Fibroblast of mammary gland (primary cell): ENCODE measurements at regions not wholly inside any gene's neighbourhood (a gene's known extent, or its start where the extent isn't known, plus 50 kb on each side); places are given as distances from the start of the nearest gene placed in this dataset.
"Not testable (repeated sequence)": the region's sequence is repeated elsewhere in the genome, so short reads cannot be mapped to it uniquely, and the experiment has no call there.

Experiments
- DNase-seq: peaks from one replicate; pipeline ENCODE4 v3.0.0-alpha.2; 2010; ENCODE audit warnings: low read depth
- H3K4me3 ChIP-seq: 2 replicates; pipeline ENCODE4 v1.5.1; 2011; ENCODE audit warnings: low read depth, mild to moderate bottlenecking, low read length, moderate library complexity; ENCODE audit not compliant: control insufficient read depth
- TF ChIP-seq, protein P1 (sequence below): conservative IDR thresholded peaks from 2 replicates; pipeline ENCODE4 v1.5.1; 2011; ENCODE audit warnings: low read depth, low read length, inconsistent platforms; ENCODE audit not compliant: control insufficient read depth, insufficient read depth

DNA sequence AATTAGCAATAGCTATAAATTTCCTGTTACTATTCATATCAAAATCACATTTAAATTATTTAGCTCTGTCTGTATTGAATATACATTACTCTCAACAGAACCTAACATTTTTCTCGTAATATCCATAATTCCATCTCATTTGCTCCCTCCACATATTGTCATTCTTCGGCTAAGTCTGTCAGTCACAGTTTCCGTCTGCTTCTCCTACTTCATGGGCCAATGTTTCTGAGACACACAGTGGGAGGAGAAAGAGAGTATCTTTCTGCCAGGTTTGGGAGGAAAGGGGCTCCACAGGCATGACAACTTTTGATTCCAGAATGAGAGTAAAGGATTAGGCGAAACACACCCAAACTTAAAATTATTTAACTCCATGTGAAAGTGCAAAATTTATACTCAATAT is 273.1 kb upstream of the SMIM21 start:
- TF ChIP-seq, protein P1, sequence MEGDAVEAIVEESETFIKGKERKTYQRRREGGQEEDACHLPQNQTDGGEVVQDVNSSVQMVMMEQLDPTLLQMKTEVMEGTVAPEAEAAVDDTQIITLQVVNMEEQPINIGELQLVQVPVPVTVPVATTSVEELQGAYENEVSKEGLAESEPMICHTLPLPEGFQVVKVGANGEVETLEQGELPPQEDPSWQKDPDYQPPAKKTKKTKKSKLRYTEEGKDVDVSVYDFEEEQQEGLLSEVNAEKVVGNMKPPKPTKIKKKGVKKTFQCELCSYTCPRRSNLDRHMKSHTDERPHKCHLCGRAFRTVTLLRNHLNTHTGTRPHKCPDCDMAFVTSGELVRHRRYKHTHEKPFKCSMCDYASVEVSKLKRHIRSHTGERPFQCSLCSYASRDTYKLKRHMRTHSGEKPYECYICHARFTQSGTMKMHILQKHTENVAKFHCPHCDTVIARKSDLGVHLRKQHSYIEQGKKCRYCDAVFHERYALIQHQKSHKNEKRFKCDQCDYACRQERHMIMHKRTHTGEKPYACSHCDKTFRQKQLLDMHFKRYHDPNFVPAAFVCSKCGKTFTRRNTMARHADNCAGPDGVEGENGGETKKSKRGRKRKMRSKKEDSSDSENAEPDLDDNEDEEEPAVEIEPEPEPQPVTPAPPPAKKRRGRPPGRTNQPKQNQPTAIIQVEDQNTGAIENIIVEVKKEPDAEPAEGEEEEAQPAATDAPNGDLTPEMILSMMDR, result no peak
- H3K4me3 ChIP-seq, result no peak overlapping the region
- DNase-seq, result no peak

- DNase-seq, result no peak
- no peak overlapping the region for H3K4me3 ChIP-seq
- TF ChIP-seq, protein P1, result no peak
These were observed 271.4 kb upstream of the SMIM21 start for GRCh38 chr18:75698861-75699260.

DNA sequence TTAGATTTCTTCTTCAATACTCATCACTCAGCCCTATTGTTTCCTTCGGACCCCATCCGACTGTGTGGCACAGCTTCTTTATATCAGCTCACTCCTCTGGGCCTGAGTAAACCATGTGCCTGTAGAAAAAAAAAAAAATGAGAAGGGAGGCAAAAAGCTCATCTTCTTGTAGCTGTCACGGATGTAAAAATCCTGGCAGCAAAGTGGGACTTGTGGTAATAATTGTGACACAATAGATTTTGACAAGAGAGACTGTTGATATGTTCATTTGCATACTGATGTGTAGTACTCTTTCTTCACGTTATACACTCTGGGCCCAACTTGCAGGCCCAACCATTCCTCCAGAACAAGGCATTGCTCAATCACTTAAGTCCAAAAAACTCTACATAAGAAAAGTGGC is 270.0 kb upstream of the SMIM21 start:
- TF ChIP-seq, protein P1, result no peak
- no peak overlapping the region for H3K4me3 ChIP-seq
- no peak for DNase-seq

DNA sequence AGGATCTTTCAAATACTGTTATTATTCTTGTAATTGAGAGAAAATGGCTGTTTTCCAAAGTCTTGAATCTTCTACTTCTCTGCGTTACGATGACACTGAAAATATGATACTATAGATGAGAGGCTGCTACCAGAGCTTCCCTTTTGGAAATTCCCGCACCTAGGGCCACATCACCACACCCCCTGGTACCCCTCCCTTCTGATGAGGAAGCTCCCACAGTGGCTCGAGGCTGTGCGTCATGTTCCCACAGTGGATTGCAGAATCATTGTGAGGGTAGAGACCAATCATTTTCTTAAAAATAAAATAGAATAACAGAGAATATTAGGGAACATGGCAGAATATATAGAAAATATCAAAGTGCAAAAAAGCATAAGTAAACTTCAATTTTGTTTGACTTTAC is 268.9 kb upstream of the SMIM21 start:
- TF ChIP-seq, protein P1, result no peak
- no peak overlapping the region for H3K4me3 ChIP-seq
- no peak for DNase-seq

DNA sequence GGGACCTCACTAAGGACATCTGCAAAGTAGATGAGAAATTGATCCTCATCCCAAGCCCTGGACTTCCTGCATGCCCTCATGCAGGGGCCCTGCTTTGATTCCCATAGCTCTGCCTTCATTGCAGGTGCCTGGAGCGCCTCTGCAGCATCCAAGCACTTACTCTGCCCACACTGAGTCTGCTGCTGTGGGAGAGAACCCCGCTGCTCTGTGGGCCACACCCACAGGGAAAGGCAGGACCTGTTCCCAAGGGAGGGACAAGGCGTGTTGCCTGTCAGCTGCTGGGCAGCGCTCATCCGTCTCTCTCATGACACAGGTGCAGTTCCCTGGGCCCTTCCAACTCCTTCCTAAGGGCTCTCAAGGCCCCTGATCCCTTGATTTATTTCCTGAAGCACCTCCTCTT is 266.8 kb upstream of the SMIM21 start:
- no peak for DNase-seq
- TF ChIP-seq, protein P1, result no peak
- no peak overlapping the region for H3K4me3 ChIP-seq

DNA sequence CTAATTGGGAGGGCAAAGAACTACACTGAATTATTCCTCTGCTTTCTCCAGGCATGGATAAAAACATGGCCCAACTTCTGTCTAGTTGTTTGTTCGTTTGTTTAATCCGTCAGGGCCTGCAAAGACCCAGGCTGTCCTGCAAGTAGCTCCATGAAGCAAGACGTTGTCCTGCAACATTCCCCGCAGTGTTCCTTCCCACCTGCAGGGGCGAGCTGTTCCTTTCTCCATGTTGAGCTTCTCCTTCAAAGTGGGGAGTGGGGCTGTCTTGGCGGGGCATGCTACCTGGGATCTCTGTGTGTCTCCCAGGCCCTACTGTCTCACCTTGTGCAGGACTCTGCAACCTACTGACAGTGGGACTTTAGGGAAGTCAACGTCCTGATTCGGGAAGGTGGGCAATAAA is 264.0 kb upstream of the SMIM21 start:
- DNase-seq, result no peak
- TF ChIP-seq, protein P1, result no peak
- no peak overlapping the region for H3K4me3 ChIP-seq

DNA sequence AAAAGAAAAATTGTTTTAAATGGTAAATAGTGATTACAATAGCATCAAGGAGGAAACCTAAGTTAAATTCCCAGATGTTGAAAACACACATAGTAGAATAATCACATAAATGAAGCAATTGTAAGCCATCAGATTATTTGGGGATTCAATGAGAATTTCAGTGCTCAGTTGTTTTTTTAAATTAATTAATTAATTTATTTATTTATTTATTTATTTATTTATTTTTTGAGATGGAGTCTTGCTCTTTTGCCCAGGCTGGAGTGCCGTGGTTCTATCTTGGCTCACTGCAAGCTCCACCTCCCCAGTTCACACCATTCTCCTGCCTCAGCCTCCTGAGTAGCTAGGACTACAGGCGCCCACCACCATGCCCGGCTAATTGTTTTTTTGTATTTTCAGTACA is 262.8 kb upstream of the SMIM21 start:
- not testable (repeated sequence) for DNase-seq, H3K4me3 ChIP-seq
